ENCODE measurements at regions not wholly inside any gene's neighbourhood (a gene's known extent, or its start where the extent isn't known, plus 50 kb on each side); places are given as distances from the start of the nearest gene placed in this dataset.

DNA sequence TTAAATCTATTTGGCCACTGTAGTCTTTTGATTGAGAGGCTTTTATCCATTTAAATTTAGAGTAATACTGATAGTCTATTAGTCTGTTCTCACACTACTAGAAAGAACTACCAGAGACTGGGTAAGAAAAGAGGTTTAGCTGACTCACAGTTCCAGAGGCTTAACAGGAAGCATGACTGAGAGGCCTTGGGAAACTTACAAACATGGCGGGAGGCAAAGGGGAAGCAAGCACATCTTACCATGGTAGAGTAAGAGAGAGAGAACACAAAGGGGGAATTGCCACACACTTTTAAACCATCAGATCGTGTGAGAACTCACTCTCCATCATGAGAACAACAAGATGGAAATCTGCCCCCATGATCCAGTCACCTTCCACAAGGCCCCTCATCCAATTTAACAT, 410.9 kb downstream of the PDGFC start:
- Histone ChIP-seq H3K9me3 (no peaks in the 10 kb centered on the region), H3K4me3 (no peak overlapping the region), H3K36me3 (ENCODE audit: insufficient read depth in 1 of 2, low read depth in 1 of 2) (no peaks in the 10 kb centered on the region), H3K27me3 (ENCODE audit: insufficient read depth in 3 of 3, low read length in 2 of 3) (no peaks in the 10 kb centered on the region), H3K4me1 (no peaks in the 10 kb centered on the region), H3K27ac (no peak overlapping the region)
- TF ChIP-seq, protein P1, sequence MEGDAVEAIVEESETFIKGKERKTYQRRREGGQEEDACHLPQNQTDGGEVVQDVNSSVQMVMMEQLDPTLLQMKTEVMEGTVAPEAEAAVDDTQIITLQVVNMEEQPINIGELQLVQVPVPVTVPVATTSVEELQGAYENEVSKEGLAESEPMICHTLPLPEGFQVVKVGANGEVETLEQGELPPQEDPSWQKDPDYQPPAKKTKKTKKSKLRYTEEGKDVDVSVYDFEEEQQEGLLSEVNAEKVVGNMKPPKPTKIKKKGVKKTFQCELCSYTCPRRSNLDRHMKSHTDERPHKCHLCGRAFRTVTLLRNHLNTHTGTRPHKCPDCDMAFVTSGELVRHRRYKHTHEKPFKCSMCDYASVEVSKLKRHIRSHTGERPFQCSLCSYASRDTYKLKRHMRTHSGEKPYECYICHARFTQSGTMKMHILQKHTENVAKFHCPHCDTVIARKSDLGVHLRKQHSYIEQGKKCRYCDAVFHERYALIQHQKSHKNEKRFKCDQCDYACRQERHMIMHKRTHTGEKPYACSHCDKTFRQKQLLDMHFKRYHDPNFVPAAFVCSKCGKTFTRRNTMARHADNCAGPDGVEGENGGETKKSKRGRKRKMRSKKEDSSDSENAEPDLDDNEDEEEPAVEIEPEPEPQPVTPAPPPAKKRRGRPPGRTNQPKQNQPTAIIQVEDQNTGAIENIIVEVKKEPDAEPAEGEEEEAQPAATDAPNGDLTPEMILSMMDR (IDR thresholded peaks at IDR 0.05): no peak
- WGBS, 3 donors: 87 to 91% (median 90%) methylated on average over 2 of the region's 2 CpGs
- intact Hi-C loops (cut with DNase I): no loop called here
- DNase-seq (no peak), ATAC-seq (no peak)

DNA sequence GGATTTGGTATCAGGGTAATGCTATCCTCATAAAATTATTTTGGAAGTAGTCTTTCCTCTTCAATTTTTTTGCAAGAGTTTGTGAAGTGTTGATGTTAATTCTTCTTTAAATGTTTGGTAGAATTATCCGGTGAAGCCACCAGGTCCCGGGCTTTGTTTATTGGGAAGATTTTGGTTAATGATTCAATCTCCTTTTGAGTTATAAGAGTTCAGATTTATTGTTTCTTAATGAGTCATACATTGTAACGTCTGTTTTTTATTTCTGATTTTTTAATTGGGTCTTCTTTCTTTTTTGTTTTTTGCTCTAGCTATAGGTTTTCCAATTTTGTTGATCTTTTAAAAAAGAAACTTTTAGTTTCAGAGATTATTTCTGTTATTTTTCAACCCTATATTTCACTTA, 412.3 kb downstream of the PDGFC start:
- H3K4me3 ChIP-seq: no peak overlapping the region
- no peaks in the 10 kb centered on the region for H3K4me1 ChIP-seq
- intact Hi-C loops (cut with DNase I): no loop called here
- TF ChIP-seq, protein P1 (IDR thresholded peaks at IDR 0.05): no peak
- no peaks in the 10 kb centered on the region for H3K27me3 ChIP-seq (ENCODE audit: insufficient read depth in 3 of 3, low read length in 2 of 3)
- H3K36me3 ChIP-seq (ENCODE audit: insufficient read depth in 1 of 2, low read depth in 1 of 2): no peaks in the 10 kb centered on the region
- no peak for DNase-seq
- H3K27ac ChIP-seq: no peak overlapping the region
- 70 to 74% (median 74%) methylated on average over 3 of the region's 3 CpGs for WGBS, 3 donors
- H3K9me3 ChIP-seq: no peaks in the 10 kb centered on the region
- ATAC-seq: no peak

DNA sequence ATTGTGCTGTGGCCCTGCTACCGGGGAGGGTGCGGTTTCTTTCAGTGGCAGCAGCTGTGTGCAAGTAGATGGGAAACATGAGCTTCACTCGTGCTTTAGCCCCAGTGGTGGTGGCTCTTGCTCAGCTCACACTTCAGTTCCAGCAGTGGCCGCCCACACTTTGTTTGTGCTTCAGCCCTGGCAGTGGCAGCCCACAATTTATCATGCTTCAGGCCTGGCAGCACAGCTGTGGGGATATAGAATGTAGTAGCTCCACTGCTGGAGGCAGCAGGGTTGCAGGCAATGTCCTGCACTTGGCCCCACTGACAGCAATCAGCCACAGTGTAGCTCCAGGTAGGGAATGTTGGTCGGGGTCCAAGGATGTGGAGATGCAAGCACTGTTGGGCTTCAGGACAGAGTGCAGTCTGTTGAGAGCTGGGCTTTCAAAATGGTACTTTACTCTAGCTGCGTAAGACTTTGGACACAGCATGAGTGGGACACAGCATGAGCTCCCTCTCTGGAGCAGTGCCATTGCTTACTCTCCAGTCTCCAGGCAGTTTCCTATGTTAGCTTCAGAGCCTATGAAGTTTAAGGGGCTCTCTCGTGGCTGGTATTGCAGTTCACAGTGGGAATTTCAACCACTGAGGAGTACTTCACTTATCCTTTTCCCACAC, 413.1 kb downstream of the PDGFC start:
- ATAC-seq (no peak), DNase-seq (no peak)
- H3K9me3 ChIP-seq: no peaks in the 10 kb centered on the region
- H3K27ac ChIP-seq: no peak overlapping the region
- H3K4me1 ChIP-seq: no peaks in the 10 kb centered on the region
- no peaks in the 10 kb centered on the region for H3K27me3 ChIP-seq (ENCODE audit: insufficient read depth in 3 of 3, low read length in 2 of 3)
- H3K36me3 ChIP-seq (ENCODE audit: insufficient read depth in 1 of 2, low read depth in 1 of 2): no peaks in the 10 kb centered on the region
- no peak overlapping the region for H3K4me3 ChIP-seq
- WGBS, 3 donors: 34 to 50% (median 36%) methylated on average over 7 of the region's 7 CpGs
- TF ChIP-seq, protein P1 (IDR thresholded peaks at IDR 0.05): no peak
- intact Hi-C loops (cut with DNase I): no loop called here

DNA sequence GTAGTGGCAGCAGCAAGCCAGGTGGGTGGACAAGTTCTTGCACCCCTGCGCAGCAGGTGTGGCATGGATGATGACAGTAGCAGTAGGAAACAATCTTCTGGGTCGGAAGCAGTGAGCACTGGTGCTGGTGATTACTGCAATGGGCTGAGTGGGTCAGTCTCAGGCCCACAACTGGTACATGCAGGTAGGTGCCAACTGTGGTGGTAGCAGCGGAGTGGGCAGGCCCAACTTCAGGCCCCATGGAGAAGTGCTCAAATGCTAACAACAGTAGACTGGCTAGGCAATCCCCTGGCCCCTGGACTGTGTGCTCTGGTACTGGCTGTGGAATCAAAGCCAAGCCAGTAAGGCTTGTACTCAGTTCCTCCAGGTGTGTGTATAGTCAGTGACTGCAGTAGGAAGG, 413.7 kb downstream of the PDGFC start:
- H3K4me1 ChIP-seq: no peaks in the 10 kb centered on the region
- 94 to 96% (median 94%) methylated on average over 3 of the region's 3 CpGs for WGBS, 3 donors
- intact Hi-C loops (cut with DNase I): no loop called here
- no peak for ATAC-seq
- no peaks in the 10 kb centered on the region for H3K36me3 ChIP-seq (ENCODE audit: insufficient read depth in 1 of 2, low read depth in 1 of 2)
- DNase-seq: no peak
- H3K27ac ChIP-seq: no peak overlapping the region
- H3K27me3 ChIP-seq (ENCODE audit: insufficient read depth in 3 of 3, low read length in 2 of 3): no peaks in the 10 kb centered on the region
- no peak overlapping the region for H3K4me3 ChIP-seq
- TF ChIP-seq, protein P1 (IDR thresholded peaks at IDR 0.05): no peak
- H3K9me3 ChIP-seq: no peaks in the 10 kb centered on the region

DNA sequence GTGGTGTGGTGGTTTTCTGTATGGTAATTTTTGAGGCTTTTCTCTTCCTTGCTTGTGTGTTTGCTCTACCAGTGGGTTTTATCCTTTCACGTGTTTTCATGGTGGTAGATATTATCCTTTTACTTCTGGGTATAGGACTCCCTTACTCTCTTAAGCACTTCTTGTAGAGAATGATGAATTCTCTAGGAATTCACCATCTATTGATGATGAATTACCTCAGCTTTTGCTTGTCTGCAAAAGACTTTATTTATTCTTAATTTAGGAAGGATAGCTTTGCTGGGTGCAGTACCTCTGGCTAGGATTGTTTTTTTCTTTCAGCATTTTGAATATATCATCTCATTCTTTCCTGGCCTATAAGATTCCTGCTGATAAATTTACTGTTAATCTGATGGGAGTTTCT, 415.3 kb downstream of the PDGFC start:
- H3K27me3 ChIP-seq (ENCODE audit: insufficient read depth in 3 of 3, low read length in 2 of 3): no peaks in the 10 kb centered on the region
- H3K9me3 ChIP-seq: no peaks in the 10 kb centered on the region
- intact Hi-C loops (cut with DNase I): no loop called here
- no peak overlapping the region for H3K27ac ChIP-seq
- H3K4me3 ChIP-seq: no peak overlapping the region
- no peaks in the 10 kb centered on the region for H3K36me3 ChIP-seq (ENCODE audit: insufficient read depth in 1 of 2, low read depth in 1 of 2)
- TF ChIP-seq, protein P1 (IDR thresholded peaks at IDR 0.05): no peak
- 78 to 93% (median 89%) methylated on average over 1 of the region's 1 CpG for WGBS, 3 donors
- no peaks in the 10 kb centered on the region for H3K4me1 ChIP-seq
- DNase-seq (no peak), ATAC-seq (no peak)
